GM12878 (cell line): ENCODE measurements at regions not wholly inside any gene's neighbourhood (a gene's known extent, or its start where the extent isn't known, plus 50 kb on each side); places are given as distances from the start of the nearest gene placed in this dataset.

Experiments
- ATAC-seq: fragments of 200-7000 bp; cut with Tn5 transposase; 3 replicates; pipeline ENCODE4 v1.9.1; 2020; ENCODE audit warnings: mild to moderate bottlenecking, moderate library complexity
- BruUV-seq: library from RNA; stranded (reverse); fragments of 400-500 nt; replicated peaks from 2 replicates; lab custom pipeline; 2021; lab: Mats Ljungman, UMichigan
- CTCF ChIA-PET: fragments of 300-600 bp; sonication (Branson Sonifier 250); formaldehyde crosslinking; extraction: SDS; loops from one replicate; lab custom pipeline; 2021; ENCODE audit warnings: inconsistent platforms; lab: Yijun Ruan, JAX
- POLR2A ChIA-PET: fragments of 350-600 bp; formaldehyde crosslinking; extraction: SDS; loops from one replicate; lab custom pipeline; 2021; ENCODE audit warnings: inconsistent platforms; lab: Charles Lee
- RAD21 ChIA-PET: fragments of 300-600 bp; sonication (Branson Sonifier 250); formaldehyde crosslinking; loops from one replicate; lab custom pipeline; 2023; ENCODE audit warnings: antibody characterized with exemption; ENCODE audit not compliant: unreplicated experiment; lab: Charles Lee
- SMC1A ChIA-PET: fragments of 300-600 bp; sonication (Branson Sonifier 250); formaldehyde crosslinking; loops from one replicate; lab custom pipeline; 2023; ENCODE audit not compliant: unreplicated experiment, uncharacterized antibody; lab: Charles Lee
- DNase-seq: peaks from one replicate; pipeline ENCODE4 v3.0.0-alpha.2; 2011; ENCODE audit warnings: low read depth, low spot score
- FAIRE-seq: peaks from 3 replicates; lab custom pipeline; 2011; peaks lifted over from hg19 to GRCh38; lab: Jason Lieb, UNC
- H2AFZ ChIP-seq: 2 replicates; pipeline ENCODE4 v1.6.0; 2011; ENCODE audit warnings: low read depth, low read length, control low read depth; ENCODE audit not compliant: control insufficient read depth
- H3K27ac ChIP-seq: 2 replicates; pipeline ENCODE4 v1.5.1; 2011; ENCODE audit warnings: control low read depth; ENCODE audit not compliant: control insufficient read depth, insufficient read depth
- H3K27me3 ChIP-seq, 2 experiments: replicated peaks in 1 of 2; 2 replicates each; pipeline versions ENCODE4 v1.6.0 to v1.6.1; 2011; ENCODE audit warnings: low read length in 1 of 2; ENCODE audit not compliant: control insufficient read depth in 2 of 2, insufficient read depth in 2 of 2
- H3K36me3 ChIP-seq, 2 experiments: 2 replicates each; pipeline ENCODE4 v1.5.1; 2011; ENCODE audit warnings: low read length in 1 of 2; ENCODE audit not compliant: control insufficient read depth in 2 of 2, insufficient read depth in 2 of 2
- H3K4me1 ChIP-seq: 2 replicates; pipeline ENCODE4 v1.6.1; 2011; ENCODE audit warnings: mild to moderate bottlenecking, low read length, moderate library complexity, mixed read lengths; ENCODE audit not compliant: control insufficient read depth, insufficient read depth
- H3K4me2 ChIP-seq: 2 replicates; pipeline ENCODE4 v1.6.0; 2011; ENCODE audit warnings: control low read depth; ENCODE audit not compliant: control insufficient read depth, insufficient read depth
- H3K4me3 ChIP-seq: fragments of 200-600 bp; sonication (generic); 2 replicates; pipeline ENCODE4 v1.5.1; 2016
- H3K79me2 ChIP-seq: 2 replicates; pipeline ENCODE4 v1.6.0; 2011; ENCODE audit warnings: low read length; ENCODE audit not compliant: control insufficient read depth, insufficient read depth
- H3K9ac ChIP-seq: 2 replicates; pipeline ENCODE4 v1.8.0; 2011; ENCODE audit warnings: low read length, control low read depth, mixed read lengths; ENCODE audit not compliant: control insufficient read depth, insufficient read depth
- H3K9me3 ChIP-seq: replicated peaks from 3 replicates; pipeline ENCODE4 v1.5.1; 2011; ENCODE audit warnings: mild to moderate bottlenecking, low read length; ENCODE audit not compliant: control insufficient read depth, insufficient read depth
- H4K20me1 ChIP-seq: 2 replicates; pipeline ENCODE4 v1.6.0; 2011; ENCODE audit not compliant: control insufficient read depth, insufficient read depth
- BACH1 ChIP-seq: fragments of 450-650 bp; IDR thresholded peaks from 2 replicates; pipeline ENCODE4 v1.6.1; 2017; ENCODE audit warnings: mild to moderate bottlenecking, borderline replicate concordance
- BCL11A ChIP-seq: IDR thresholded peaks from 2 replicates; pipeline ENCODE4 v1.6.1; 2011; ENCODE audit warnings: low read depth, low read length
- BHLHE40 ChIP-seq, 2 experiments: fragments of 450-650 bp in 1 of 2; IDR thresholded peaks; 2 replicates each; pipeline ENCODE4 v1.6.1; 2011 to 2017; ENCODE audit warnings: low read depth in 2 of 2, borderline replicate concordance in 1 of 2, improper control_type of control experiment in 1 of 2, low read length in 1 of 2, mild to moderate bottlenecking in 1 of 2
- CBX3 ChIP-seq: fragments of 200-600 bp; sonication (generic); IDR thresholded peaks from 2 replicates; pipeline ENCODE4 v1.6.1; 2016; ENCODE audit warnings: low read depth, borderline replicate concordance
- EED ChIP-seq: sonication (generic); IDR thresholded peaks from 2 replicates; pipeline ENCODE4 v1.6.1; 2016; ENCODE audit warnings: antibody characterized with exemption, low read depth
- IRF5 ChIP-seq: fragments of 450-650 bp; IDR thresholded peaks from 2 replicates; pipeline ENCODE4 v1.6.1; 2017; ENCODE audit warnings: borderline replicate concordance
- PRDM15 ChIP-seq: fragments of 450-650 bp; formaldehyde crosslinking; IDR thresholded peaks from 2 replicates; pipeline ENCODE4 v1.4.0; 2020; ENCODE audit warnings: mild to moderate bottlenecking, moderate library complexity
- RELB ChIP-seq: fragments of 450-650 bp; IDR thresholded peaks from 2 replicates; pipeline ENCODE4 v1.6.1; 2017; ENCODE audit warnings: low read depth, mild to moderate bottlenecking, moderate library complexity
- SMAD1 ChIP-seq: fragments of 450-650 bp; IDR thresholded peaks from 2 replicates; pipeline ENCODE4 v1.6.1; 2018; ENCODE audit warnings: mild to moderate bottlenecking, low read depth; ENCODE audit not compliant: partially characterized antibody
- TCF12 ChIP-seq: IDR thresholded peaks from 2 replicates; pipeline ENCODE4 v1.6.1; 2011; ENCODE audit warnings: low read depth, mild to moderate bottlenecking, low read length
- ZBTB40 ChIP-seq: fragments of 450-650 bp; IDR thresholded peaks from 2 replicates; pipeline ENCODE4 v1.6.1; 2016; ENCODE audit warnings: mild to moderate bottlenecking, moderate library complexity, borderline replicate concordance
- ZZZ3 ChIP-seq: IDR thresholded peaks from 2 replicates; pipeline ENCODE4 v1.6.1; 2011; ENCODE audit warnings: low read depth; ENCODE audit not compliant: control insufficient read depth, insufficient read length
- WGBS: methylation state at CpG from one replicate; pipeline ENCODE4 v1.1.6; 2016; ENCODE audit warnings: low lambda C conversion rate; ENCODE audit not compliant: insufficient replicate concordance, insufficient coverage; ENCODE audit errors: missing lambda C conversion rate; 5-methylcytosine and 5-hydroxymethylcytosine counted together
- in situ Hi-C: fragments of 300-500 bp; cut with MboI; formaldehyde crosslinking; loops from 9 replicates; pipeline ENCODE4 v1.14.3; 2018; ENCODE audit warnings: mixed read lengths
- intact Hi-C: fragments of 100-400 bp; cut with micrococcal nuclease; formaldehyde crosslinking; loops from one replicate; pipeline ENCODE4 v1.14.2; 2022; ENCODE audit not compliant: unreplicated experiment

GRCh38 chr15:68482246-68482645 lies 50.3 kb upstream of the ITGA11 start:
- in situ Hi-C loops = no loop called here
- H3K36me3 ChIP-seq = no peaks in the 10 kb centered on the region
- H3K27ac ChIP-seq = no peak overlapping the region
- H3K27me3 ChIP-seq = no peaks in the 10 kb centered on the region; a peak in 1 of 4 replicates
- H3K79me2 ChIP-seq = no peaks in the 10 kb centered on the region
- RAD21 ChIA-PET = no interaction called here
- WGBS = 54% methylated on average over 4 of the region's 4 CpGs
- no peaks in the 10 kb centered on the region for H3K9me3 ChIP-seq
- ATAC-seq = no peak
- H3K4me3 ChIP-seq = no peak overlapping the region
- DNase-seq = no peak
- H3K9ac ChIP-seq = no peak overlapping the region
- no peak for TF ChIP-seq BCL11A
- TF ChIP-seq CBX3 = no peak
- TF ChIP-seq BHLHE40 (IDR thresholded peaks at IDR 0.05; ENCODE audit: borderline replicate concordance in 1 of 2, low read depth in 2 of 2, low read length in 1 of 2) = no peak
- no peak for TF ChIP-seq RELB
- no peak for TF ChIP-seq BACH1
- no peak for TF ChIP-seq IRF5
- TF ChIP-seq SMAD1 = no peak
- no peak for TF ChIP-seq ZBTB40
- TF ChIP-seq TCF12 = no peak
- no peak for TF ChIP-seq ZZZ3
- no peak for TF ChIP-seq PRDM15 (CRISPR knock-in tag)
- no peak for TF ChIP-seq EED
- H3K4me1 ChIP-seq = no peaks in the 10 kb centered on the region
- intact Hi-C loops = no loop called here
- CTCF ChIA-PET = interaction anchor here (0.6 kb wide), 1 partner anchor 289 kb away, joined by 3 read pairs; no protein-coding TSS in a partner anchor
- no peaks in the 10 kb centered on the region for H4K20me1 ChIP-seq
- no peak overlapping the region for H3K4me2 ChIP-seq
- H2AFZ ChIP-seq = no peak overlapping the region
- POLR2A ChIA-PET = no interaction called here
- BruUV-seq = no TSS peak
- SMC1A ChIA-PET = no interaction called here
- FAIRE-seq = no peak
